Thyroid gland (tissue), 4 donors: ENCODE measurements at regions not wholly inside any gene's neighbourhood (a gene's known extent, or its start where the extent isn't known, plus 50 kb on each side); places are given as distances from the start of the nearest gene placed in this dataset.

Source experiments
- CTCF ChIP-seq, 6 experiments: fragments of 200-600 bp in 3 of 6; fragments of 450-650 bp in 3 of 6; sonication (generic) in 3 of 6; IDR thresholded peaks; one replicate each; pipeline ENCODE4 v1.5.1; 2016 to 2019; ENCODE audit warnings: antibody characterized with exemption in 6 of 6, mild to moderate bottlenecking in 2 of 6, inconsistent platforms in 1 of 6, moderate library complexity in 1 of 6
- POLR2A ChIP-seq, 2 donors: fragments of 450-650 bp; IDR thresholded peaks; one replicate each; pipeline ENCODE4 v1.6.1; 2017; ENCODE audit warnings: antibody characterized with exemption in 2 of 2, mild to moderate bottlenecking in 2 of 2, moderate library complexity in 1 of 2

DNA sequence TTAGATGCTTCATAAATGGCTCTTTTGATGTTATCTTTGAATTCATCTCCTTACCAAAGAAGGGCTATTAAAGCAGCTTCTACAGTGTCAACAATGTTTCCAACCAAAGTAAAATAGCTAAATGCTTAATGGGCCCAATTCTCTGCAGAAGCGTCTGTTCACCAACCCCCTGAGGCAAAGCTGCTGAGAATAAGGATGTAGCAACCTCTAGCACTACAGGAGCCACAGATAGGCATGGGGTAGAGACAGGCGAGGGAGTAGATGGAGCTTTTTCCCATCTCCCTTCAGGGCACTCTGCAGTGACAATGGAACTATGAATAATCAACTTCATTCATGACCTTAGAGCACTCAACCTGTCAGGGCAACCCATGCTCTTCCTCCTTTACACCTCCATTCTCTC is 134.1 kb downstream of the FZD1 start:
- TF ChIP-seq CTCF (IDR thresholded peaks at IDR 0.05) (no peak), POLR2A (IDR thresholded peaks at IDR 0.05) (no peak)
